A673 (cell line): ENCODE measurements at regions not wholly inside any gene's neighbourhood (a gene's known extent, or its start where the extent isn't known, plus 50 kb on each side); places are given as distances from the start of the nearest gene placed in this dataset.

ENCODE experiments used
- BruUV-seq: library from RNA; stranded (reverse); fragments of 400-500 nt; replicated peaks from 2 replicates; lab custom pipeline; 2021; lab: Mats Ljungman, UMichigan
- CTCF ChIA-PET: fragments of 300-600 bp; sonication (Branson Sonifier 250); formaldehyde crosslinking; loops from one replicate; lab custom pipeline; 2022; ENCODE audit warnings: antibody characterized with exemption; lab: Charles Lee
- POLR2A ChIA-PET: fragments of 300-600 bp; sonication (Branson Sonifier 250); formaldehyde crosslinking; loops from one replicate; lab custom pipeline; 2022; ENCODE audit warnings: antibody characterized with exemption; ENCODE audit not compliant: low non-redundant PET; lab: Charles Lee
- DNase-seq: peaks from one replicate; pipeline ENCODE4 v3.0.0-alpha.2; 2015; ENCODE audit warnings: low spot score
- H3K27ac ChIP-seq: fragments of 200-600 bp; sonication (generic); 2 replicates; pipeline ENCODE4 v1.5.1; 2016; ENCODE audit warnings: mixed run types, low read depth, mild to moderate bottlenecking, mixed read lengths, antibody characterized with exemption, low read length; ENCODE audit not compliant: poor library complexity, severe bottlenecking
- H3K27me3 ChIP-seq: fragments of 200-600 bp; sonication (generic); replicated peaks from 2 replicates; pipeline ENCODE4 v1.6.1; 2017; ENCODE audit warnings: mixed run types, low read depth, mild to moderate bottlenecking, mixed read lengths, antibody characterized with exemption, low read length; ENCODE audit not compliant: insufficient read depth, poor library complexity
- H3K36me3 ChIP-seq: fragments of 200-600 bp; sonication (generic); 2 replicates; pipeline ENCODE4 v1.6.1; 2016; ENCODE audit warnings: mixed run types, mild to moderate bottlenecking, mixed read lengths, antibody characterized with exemption, low read length; ENCODE audit not compliant: insufficient read depth, poor library complexity, severe bottlenecking
- H3K4me1 ChIP-seq: fragments of 200-600 bp; sonication (generic); 2 replicates; pipeline ENCODE4 v1.6.1; 2017; ENCODE audit warnings: mixed run types, mild to moderate bottlenecking, mixed read lengths, antibody characterized with exemption, low read length; ENCODE audit not compliant: insufficient read depth, poor library complexity, severe bottlenecking
- H3K4me3 ChIP-seq: fragments of 200-600 bp; sonication (generic); 2 replicates; pipeline ENCODE4 v1.5.1; 2016; ENCODE audit warnings: low read depth, mixed run types, mild to moderate bottlenecking, mixed read lengths, low read length; ENCODE audit not compliant: poor library complexity, severe bottlenecking
- H3K9me3 ChIP-seq: fragments of 200-600 bp; sonication (generic); 2 replicates; pipeline ENCODE4 v1.6.1; 2016; ENCODE audit warnings: mixed run types, low read depth, mild to moderate bottlenecking, mixed read lengths, antibody characterized with exemption, low read length; ENCODE audit not compliant: poor library complexity, severe bottlenecking
- CTCF ChIP-seq: fragments of 300-800, 200-600 bp; sonication (generic); conservative IDR thresholded peaks from 2 replicates; pipeline ENCODE4 v1.5.1; 2017; ENCODE audit warnings: low read depth, mild to moderate bottlenecking, antibody characterized with exemption, low read length, moderate library complexity, mixed read lengths
- EZH2 ChIP-seq: fragments of 200-600 bp; sonication (generic); IDR thresholded peaks from 2 replicates; pipeline ENCODE4 v1.6.1; 2017; ENCODE audit warnings: borderline replicate concordance, low read depth, mild to moderate bottlenecking, mixed read lengths, antibody characterized with exemption, low read length; ENCODE audit not compliant: poor library complexity, severe bottlenecking
- intact Hi-C: fragments of 100-400 bp; cut with micrococcal nuclease; formaldehyde crosslinking; loops from one replicate; pipeline ENCODE4 v1.10.0; 2022; ENCODE audit not compliant: unreplicated experiment

- Histone ChIP-seq H3K4me3 (no peak overlapping the region), H3K27me3 (no peaks in the 10 kb centered on the region), H3K9me3 (no peaks in the 10 kb centered on the region), H3K36me3 (no peaks in the 10 kb centered on the region), H3K27ac (no peak overlapping the region), H3K4me1 (no peaks in the 10 kb centered on the region)
- no TSS peak for BruUV-seq
- intact Hi-C loops: no loop called here
- CTCF ChIA-PET: no interaction called here
- TF ChIP-seq EZH2 (no peak), CTCF (no peak)
- POLR2A ChIA-PET: no interaction called here
- no peak for DNase-seq
Measured at GRCh38 chr9:100865648-100866047, 162.9 kb upstream of the PLPPR1 start.

- Histone ChIP-seq H3K4me1 (no peaks in the 10 kb centered on the region), H3K9me3 (no peaks in the 10 kb centered on the region), H3K36me3 (no peaks in the 10 kb centered on the region), H3K27ac (no peak overlapping the region), H3K4me3 (no peak overlapping the region), H3K27me3 (no peaks in the 10 kb centered on the region)
- intact Hi-C loops: no loop called here
- BruUV-seq: no TSS peak
- no peak for TF ChIP-seq EZH2
- TF ChIP-seq CTCF: no peak
- CTCF ChIA-PET: no interaction called here
- no peak for DNase-seq
- POLR2A ChIA-PET: no interaction called here
Measured at GRCh38 chr9:100869326-100869725, 159.2 kb upstream of the PLPPR1 start.

- BruUV-seq: no TSS peak
Measured at GRCh38 chr9:100879884-100880283, 148.6 kb upstream of the PLPPR1 start.

More at GRCh38 chr9:100879884-100880283, 148.6 kb upstream of the PLPPR1 start:
- DNase-seq: no peak
- Histone ChIP-seq H3K4me1 (no peaks in the 10 kb centered on the region), H3K36me3 (no peaks in the 10 kb centered on the region), H3K9me3 (no peaks in the 10 kb centered on the region), H3K4me3 (no peak overlapping the region), H3K27me3 (no peaks in the 10 kb centered on the region), H3K27ac (no peak overlapping the region)
- CTCF ChIA-PET: no interaction called here
- TF ChIP-seq CTCF (no peak), EZH2 (no peak)
- POLR2A ChIA-PET: no interaction called here
- intact Hi-C loops: no loop called here
